GM21825 (cell line): ENCODE measurements at regions not wholly inside any gene's neighbourhood (a gene's known extent, or its start where the extent isn't known, plus 50 kb on each side); places are given as distances from the start of the nearest gene placed in this dataset.

Source experiments
- ATAC-seq: cut with Tn5 transposase; IDR thresholded peaks from one replicate; pipeline ENCODE4 v1.9.1; 2021; ENCODE audit warnings: mild to moderate bottlenecking, moderate library complexity; ENCODE audit not compliant: unreplicated experiment

DNA sequence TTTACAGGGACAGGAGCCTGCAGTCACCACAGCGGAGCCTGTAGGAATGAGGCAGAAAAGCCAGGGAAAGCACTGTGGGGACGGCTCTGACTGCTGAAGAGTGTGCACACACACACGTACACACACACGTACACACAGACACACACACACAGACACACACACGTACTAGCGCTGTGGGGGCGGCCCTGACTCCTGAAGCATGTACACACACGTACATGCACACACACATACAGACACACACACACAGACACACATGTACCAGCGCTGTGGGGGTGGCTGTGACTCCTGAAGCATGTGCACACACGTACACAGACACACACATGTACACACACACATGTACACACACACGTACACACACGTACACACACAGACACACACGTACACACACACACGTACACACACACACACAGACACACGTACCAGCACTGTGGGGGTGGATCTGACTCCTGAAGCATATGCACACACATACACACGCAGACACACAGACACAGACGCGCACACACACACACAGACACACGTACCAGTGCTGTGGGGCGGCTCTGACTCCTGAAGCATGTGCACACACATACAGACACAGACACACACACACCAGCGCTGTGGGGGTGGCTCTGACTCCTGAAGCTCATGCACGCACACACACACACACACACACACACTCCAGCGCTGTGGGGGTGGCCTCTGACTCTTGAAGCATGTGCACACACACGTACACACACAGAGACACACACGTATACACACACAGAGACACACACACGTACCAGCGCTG, 127.3 kb downstream of the DLL1 start:
- ATAC-seq, result no peak

DNA sequence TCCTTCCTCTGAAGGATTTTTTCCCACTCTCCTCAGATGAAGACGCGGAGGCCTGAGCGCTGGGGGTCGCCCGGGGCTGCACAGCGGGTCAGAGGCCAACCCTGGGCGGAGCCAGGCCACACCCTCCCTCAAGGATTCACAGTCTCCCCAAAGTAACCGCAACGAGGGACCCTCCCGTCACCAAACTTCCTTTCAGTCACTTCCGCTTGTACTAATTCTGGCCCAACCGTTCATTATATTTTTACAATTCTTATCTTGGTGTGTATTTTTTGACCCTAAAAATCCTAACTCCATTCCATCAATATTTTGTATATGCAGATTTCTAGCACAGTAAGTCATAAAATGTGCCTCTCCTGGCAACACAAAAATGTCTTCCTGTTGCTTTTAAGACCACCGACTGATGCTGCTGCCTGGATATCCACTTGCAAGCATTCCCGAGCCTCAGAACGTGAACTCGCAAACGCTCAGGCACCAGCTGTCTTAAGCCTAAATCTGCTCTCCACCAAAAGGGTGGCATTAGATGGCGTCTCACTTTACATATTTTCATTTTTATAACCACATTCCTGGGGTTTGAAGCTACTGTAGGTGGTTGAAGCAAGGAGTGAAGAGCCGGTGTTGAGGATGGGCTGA, 128.0 kb downstream of the DLL1 start:
- no peak for ATAC-seq

DNA sequence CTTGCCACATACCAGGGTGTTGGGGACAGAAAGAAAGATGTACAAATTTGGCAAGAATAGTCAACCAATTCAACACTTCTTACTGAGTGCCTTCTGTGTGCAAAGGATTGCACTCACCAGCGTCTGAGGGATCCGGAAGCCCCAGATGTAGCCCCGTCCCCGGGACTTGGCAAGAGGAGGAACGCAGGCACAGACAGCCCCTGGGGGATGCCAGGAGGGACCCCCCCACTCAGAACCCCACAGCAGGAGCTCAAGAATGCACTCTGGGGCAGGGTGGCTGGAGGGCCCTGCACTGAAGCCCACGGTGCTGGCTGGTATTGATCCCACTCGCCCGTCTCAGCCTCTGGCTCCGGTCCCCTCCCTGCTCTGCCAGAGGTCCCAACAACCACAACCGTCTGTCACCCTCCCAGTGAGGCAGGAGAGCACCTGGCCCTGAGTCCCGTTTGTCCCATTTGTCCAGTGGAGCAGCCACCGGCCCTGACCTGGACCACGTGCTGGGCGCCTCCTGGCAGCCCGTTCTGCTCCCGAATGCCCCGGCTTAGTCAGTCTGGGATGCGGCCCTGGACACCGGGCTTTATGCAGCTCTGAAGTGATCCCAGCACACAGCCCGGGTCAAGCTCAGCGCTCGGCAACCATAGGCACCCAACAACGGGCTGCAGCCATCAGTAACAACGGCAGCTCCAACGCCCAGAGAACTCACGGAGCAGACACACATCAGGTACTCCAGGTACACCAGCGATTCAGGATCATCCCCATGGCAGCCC, 128.7 kb downstream of the DLL1 start:
- ATAC-seq, result no peak

DNA sequence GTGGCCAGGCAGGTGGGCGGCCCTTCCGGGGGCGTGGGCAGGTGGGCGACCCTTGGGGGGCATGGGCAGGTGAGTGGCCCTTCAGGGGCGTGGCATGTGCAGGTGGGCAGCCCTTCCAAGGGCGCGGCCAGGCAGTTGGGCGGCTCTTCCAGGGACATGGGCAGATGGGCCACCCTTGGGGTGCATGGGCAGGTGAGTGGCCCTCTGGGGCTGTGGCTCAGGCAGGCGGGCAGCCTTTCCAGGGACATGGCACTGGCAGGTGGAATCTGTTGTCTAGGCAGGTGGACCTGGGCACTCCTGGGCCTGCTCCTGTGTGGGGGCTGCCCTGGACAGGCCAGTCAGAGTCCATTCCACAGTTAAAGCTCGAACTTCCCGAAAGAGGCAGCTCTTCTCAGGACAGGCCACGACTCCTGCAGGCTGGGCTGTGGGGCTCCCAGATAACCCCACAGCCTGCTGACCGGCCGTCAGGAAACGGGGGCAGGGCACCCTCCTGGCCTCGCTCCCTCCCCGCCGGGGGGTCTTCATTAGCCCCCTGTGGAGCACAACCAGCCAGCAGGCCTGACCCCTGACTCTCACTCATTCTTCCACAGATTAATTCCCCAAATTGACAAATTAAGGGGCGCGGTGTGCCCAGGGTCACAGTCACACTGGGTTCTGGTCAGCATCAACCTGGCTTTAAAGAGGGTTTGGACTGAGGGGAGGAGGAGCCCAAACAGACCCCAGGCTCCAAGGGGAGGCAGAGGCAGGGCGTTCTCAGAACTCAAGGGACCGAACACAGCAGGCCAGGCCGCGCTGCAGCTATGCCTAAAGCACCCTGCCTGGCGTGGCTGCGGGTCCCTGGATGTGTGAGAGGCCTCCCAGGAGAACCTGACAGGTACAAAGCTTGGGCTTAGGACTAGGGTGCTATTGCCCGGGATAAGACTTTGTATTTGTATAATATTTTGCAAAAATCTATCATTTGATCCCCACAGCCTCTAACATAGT, 130.0 kb downstream of the DLL1 start:
- ATAC-seq, result no peak

DNA sequence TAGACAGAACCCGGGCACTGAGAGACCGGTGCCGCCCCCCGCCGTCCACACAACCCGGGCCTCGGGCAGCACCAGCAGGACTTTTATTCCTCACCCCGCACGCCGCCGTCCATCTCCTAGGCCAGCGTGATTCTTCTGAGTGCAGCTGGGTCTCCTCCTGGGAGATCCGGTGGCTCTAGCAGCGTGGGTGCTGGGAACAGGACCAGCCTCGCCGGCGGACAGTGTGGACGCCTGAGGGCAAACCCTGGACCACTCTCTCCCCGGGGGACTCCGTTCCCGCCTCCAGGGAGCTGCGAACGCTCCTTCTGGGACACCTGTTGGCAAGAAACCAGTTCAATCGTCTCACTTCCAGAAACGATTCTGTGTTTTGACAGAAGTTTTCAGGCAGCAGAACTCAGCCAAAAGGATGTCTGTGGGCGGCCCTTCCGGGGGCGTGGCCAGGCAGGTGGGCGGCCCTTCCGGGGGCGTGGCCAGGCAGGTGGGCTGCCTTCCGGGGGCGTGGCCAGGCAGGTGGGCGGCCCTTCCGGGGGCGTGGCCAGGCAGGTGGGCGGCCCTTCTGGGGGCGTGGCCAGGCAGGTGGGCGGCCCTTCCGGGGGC, 130.7 kb downstream of the DLL1 start:
- ATAC-seq, result no peak

DNA sequence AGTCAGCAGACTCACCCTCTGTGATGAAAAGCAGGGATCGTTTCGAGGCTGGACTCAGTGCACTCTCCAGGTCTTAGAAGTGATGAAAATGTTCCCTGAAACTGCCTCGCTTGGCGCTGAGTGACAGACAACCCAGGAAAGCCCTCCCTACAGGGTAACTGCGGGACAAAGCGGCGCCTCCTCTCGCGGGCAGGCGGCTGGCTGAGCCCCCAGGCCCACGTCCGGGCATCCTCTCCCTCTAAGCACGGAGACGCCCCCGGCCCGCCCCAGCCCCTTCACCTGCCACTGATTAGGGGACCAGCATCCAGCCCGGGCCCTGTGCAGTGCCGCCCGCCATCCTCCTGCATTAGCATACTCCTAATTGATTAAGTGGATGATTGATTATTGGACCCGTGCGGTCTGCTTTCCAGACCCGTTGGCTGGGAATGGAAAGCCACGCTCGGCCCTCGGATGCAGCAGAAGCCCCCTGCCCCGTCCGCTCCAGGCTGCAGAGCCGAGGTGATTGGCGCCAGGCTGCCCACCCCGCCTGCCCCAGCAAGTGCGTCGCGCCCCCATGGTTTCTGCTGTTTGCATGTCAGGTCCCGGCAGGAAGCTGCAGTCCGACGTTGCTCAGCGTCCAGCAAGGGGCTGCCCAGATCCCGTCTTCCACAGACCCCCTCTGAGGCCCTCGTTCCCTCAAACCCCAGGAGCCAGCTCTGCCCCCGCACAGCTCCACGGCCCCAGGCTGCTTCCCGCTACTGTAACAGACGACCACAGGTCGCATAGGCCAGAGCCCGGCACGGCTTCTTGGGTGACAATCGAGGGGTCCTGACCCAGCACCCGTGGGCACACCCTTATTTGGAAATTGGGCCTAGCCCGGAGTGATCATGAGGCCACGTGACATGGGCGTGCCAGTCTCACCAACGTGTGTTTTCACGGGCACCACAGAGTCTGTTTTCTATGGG, 131.6 kb downstream of the DLL1 start:
- no peak for ATAC-seq

DNA sequence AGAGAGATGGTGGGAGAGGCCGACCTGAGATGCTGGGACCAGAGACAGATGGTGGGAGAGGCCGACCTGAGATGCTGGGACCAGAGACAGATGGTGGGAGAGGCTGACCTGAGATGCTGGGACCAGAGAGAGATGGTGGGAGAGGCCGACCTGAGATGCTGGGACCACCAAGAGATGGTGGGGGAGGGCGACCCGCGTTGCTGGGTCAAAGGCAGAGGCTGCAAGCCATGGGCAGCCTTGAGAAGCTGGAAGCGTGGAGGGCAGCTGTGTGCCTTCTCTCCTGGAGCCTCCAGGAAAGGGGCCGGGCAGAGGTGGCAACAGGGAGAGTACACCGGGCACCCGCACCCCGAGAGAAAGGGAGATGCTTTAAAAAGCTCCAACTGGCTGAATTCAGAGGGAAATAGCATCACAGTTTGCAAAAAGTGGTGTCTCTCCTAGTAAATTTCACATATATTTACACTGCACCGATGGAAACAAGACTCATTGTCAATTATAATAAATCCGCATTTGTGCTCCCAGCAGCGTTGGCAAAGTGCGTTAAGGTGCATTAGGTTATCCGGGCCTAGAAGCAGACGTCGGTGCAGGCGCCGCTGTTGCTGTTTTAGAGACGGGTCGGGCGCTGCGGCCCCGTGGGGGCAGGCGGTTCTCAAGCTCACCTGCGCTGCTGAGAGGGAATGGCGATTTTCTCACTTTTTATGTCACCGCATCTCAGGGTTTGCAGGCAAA, 132.4 kb downstream of the DLL1 start:
- ATAC-seq, result no peak

DNA sequence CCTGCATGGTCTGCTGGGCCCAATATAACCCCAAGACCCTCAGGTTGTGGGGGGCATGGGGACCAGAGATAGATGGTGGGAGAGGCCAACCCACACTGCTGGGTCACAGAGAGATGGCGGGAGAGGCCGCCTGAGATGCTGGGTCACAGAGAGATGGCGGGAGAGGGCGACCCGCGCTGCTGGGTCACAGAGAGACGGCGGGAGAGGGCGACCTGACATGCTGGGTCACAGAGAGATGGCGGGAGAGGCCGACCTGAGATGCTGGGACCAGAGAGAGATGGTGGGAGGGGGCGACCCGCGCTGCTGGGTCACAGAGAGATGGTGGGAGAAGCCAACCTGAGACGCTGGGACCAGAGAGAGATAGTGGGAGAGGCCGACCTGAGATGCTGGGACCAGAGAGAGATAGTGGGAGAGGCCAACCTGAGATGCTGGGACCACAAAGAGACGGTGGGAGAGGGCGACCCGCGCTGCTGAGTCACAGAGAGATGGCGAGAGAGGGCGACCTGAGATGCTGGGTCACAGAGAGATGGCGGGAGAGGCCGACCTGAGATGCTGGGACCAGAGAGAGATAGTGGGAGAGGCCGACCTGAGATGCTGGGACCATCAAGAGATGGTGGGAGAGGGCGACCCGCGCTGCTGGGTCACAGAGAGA, 133.2 kb downstream of the DLL1 start:
- ATAC-seq, result no peak

DNA sequence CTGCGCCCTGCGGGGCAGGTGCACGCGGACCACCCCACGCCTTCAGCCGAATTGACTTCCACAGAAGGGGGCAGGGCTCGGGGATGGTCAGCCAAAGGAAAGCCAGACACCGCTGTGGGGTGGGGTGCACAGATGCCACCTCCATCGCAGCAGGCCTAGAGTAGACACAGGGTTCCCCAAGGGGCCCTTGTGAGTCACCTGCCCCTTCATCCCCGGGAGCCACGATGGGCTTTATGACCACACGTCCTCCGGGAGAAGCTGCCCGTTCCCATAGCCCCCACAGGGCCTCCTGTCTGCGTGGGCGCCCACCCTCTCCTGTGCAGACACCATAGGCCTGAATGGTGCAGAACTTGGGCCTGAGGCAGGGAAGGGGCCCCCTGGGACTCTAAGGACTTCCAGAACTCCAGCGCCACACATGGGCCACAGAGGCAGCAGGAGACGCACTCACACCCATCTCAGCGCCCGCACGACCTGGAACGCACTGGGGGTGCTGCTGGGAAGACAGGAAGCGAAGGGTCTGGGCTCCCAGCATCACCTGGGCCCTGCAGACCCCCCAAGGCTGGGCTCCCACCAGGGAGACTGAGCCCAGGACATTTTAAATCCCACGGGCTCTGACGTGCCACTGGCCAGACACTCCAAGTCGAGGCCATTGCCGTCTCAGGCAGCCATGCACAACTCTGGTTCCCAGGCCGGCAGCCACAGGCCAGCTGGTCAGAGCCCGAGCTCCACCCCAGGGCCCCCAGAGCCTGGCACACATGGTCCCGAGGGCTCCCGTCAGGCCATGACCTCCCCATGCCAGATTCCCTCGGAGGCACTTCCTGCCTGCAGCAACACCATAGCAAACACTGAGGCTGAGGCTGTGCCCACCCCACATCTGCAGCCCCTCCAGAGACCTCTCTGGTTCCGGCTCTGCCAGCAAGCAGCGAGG, 134.2 kb downstream of the DLL1 start:
- no peak for ATAC-seq

DNA sequence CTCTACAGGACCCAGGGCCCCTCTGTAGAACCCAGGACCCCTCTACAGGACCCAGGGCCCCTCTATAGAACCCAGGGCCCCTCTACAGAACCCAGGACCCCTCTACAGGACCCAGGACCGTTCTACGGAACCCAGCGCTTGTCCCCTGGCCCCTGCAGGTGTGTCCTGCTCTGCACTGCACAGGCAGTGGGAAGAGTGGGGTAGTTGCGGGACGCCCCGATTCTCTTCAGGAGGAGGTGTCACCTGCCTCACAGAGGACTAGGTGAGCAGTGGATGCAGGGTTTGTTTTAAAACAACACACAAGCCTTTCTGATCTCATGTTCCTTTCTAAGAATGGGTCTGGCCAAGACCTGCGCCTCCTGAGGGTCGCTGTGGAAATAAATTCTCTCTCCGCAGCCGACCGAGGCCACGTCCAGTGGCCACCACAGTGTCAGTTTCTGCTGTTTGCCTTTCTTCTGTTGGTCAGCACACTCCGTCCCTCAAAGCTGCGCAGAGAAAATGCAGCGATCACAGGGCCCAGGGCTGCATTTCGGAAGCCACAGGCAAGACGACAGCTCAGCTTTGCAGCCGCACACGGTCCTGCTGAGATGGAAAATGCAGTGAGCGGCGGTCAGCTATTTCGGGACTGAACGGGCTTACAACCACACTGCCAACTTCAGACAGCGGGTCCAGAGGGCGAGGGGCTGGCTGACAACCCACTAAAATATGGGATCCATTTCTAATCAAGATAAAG, 135.2 kb downstream of the DLL1 start:
- no peak for ATAC-seq

DNA sequence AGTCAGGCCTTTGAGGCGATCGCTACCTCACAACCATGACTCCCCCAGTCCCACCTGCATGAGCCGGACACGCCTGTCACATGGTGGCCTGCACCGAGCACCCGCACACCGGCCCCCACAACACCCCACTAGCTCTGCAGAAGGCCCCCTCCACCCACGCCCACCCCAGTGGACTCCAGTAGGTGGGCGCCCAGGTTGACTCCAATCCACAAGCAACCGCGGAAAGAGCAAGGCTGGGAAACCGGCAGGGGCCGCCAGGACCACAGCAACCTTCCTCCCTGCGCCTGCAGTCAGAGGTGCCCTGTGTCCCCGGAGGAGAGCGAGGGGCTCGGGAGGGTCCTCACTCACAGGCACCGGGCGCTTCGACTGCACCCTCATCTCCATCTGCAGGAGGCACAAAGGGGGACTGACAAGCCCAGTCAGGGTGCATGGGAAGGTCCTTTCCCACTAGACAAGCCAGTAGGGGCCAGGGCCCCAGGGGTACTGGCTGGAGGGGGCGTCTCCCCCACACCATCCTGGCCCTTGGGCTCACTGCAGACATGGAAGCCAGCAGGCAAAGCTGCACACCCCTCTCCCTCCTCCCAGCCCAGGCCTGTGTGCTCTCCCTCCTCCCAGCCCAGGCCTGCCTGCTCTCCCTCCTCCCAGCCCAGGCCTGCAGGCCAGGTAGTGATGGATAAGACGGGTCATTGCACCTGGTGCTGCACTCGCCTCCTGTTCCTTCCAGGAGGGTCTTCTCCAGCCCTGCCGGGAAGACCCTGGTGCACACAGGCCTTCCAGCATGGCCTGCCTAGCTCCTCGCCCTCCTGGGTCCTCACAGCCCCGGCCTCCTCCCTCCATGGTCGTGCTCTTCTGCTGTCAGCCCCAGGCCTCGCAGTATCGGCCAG, 137.2 kb downstream of the DLL1 start:
- ATAC-seq, result no peak

DNA sequence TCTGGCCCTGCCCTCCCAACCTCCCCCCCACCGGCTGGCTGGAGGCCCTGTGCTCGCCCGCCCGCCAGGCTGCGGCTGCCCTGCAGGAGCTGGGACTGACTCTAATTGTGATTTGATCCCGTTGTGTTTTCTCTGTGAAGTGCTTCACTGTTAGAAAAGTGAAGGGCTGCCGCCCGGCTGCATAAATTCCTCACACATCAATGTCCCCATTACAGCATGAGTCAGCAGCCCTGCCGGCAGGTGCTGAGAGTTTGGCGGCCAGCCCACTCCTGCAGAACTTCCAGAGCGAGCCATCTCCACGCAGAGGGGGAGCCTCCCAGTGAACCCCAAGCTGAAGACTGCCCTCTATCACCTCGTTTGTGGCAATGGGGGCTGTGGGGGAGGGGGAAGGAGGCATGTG, 137.9 kb downstream of the DLL1 start:
- no peak for ATAC-seq

DNA sequence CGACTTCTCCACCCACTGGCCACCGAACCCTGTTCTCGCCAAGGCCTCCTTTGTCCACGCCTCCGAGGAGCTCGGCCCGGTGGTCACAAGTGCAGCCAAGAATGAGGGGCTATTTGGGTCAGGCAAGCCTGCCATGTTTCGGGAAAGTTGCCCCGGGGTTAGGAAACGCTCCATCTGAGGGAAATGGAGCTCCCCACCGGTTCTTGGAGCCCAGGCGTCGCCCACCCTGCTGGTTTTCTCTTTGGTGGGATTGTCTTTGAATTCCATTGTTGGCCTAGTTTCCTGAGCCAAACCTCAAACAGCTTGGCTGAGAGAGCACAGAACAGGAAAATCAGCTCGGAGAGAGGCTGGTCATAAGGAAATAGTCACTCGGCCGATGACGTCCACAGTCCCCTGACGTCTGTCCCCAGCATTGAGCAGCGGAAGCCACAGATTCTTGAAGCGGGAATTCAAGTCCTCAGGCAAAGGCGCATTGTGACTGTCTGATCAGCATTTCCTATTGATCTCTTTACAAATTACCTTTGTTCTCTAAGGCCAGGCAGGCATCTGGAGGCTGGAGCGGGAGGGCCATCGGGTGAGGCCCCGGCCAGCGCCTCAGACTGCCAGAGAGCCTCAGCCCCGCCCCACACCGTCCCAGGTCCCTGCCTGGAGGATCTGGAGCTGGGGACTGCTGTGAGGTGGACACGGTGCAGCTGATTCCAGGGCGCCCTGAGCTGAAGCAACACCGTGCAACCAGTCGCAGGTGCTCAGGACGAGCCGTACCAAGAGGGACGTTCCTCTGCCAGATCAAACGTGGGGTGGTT, 138.6 kb downstream of the DLL1 start:
- no peak for ATAC-seq

DNA sequence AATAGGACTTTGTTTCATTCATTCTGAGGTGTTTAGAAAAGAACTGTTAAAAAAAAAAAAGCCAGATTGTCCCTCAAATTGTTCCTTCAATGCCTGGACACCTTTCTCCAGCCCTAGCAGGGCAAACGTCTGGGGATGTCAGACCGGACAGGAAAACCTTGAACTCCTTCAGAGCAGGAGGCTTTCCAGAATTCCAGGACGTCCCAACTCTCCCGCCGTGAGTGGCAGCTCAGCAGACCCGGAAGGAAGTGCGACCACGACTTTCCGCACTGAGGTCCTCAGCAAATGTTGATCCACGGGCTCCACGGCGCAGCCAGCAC, 139.1 kb downstream of the DLL1 start:
- ATAC-seq, result no peak

DNA sequence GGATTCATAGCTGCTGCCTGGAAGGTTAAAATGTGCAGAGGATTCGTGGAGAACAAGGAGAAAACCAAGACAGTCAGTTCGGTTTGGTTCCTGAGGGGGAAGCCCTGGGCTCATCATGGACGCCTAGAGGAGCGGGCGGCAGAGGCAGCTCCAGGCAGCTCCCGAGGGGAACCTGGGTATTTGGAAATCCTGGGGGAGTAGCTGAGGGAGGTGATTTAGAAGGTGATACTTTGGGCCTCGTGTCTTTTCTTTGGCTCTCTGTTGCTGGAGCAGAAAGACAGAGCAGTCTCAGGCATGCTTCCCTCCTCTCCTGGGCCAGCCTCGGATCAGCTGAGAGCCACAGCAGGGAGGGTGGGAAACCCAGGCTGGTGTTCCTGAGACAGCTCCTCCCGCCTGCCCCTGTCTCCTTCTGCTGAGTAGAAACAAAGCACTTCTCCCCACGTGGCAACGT, 139.5 kb downstream of the DLL1 start:
- no peak for ATAC-seq
